Vagina (tissue), 2 donors: ENCODE measurements at regions not wholly inside any gene's neighbourhood (a gene's known extent, or its start where the extent isn't known, plus 50 kb on each side); places are given as distances from the start of the nearest gene placed in this dataset.

Source experiments
- CTCF ChIP-seq, 3 experiments: fragments of 450-650 bp in 2 of 3; fragments of 200-600 bp in 1 of 3; sonication (generic) in 1 of 3; IDR thresholded peaks; one replicate each; pipeline ENCODE4 v1.5.1; 2017 to 2019; ENCODE audit warnings: antibody characterized with exemption in 3 of 3, mild to moderate bottlenecking in 2 of 3, moderate library complexity in 2 of 3
- POLR2A ChIP-seq, 2 donors: fragments of 450-650 bp; IDR thresholded peaks; one replicate each; pipeline ENCODE4 v1.6.1; 2017; ENCODE audit warnings: antibody characterized with exemption in 2 of 2, mild to moderate bottlenecking in 2 of 2, moderate library complexity in 2 of 2

- TF ChIP-seq CTCF (IDR thresholded peaks at IDR 0.05), result no peak
- TF ChIP-seq POLR2A (IDR thresholded peaks at IDR 0.05), result no peak
These were observed 79.6 kb upstream of the MYCN start for GRCh38 chr2:15860760-15861159.
